ENCODE measurements at regions not wholly inside any gene's neighbourhood (a gene's known extent, or its start where the extent isn't known, plus 50 kb on each side); places are given as distances from the start of the nearest gene placed in this dataset.

DNA sequence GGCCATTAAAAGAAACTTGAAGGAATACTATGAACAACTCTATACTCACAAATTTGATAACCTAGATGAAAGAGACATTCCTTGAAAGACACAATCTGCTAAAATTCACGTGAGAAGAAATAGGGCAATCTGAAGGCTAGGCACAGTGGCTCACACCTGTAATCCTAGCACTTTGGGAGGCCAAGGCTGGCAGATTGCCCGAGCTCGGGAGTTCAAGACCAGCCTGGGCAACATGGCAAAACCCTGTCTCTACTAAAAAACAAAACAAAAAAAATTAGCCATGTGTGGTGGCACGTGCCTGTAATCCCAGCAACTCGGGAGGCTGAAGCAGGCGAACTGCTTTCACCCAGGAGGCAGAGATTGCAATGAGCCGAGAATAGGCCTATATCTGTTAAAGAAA, 104.8 kb downstream of the HES1 start:
- Histone ChIP-seq H3K27me3 (replicated peaks in 1 of 7) (peaks cover 0 to 4% (median 0%) of the 10 kb centered on the region in 7 donors), H3K4me3 (no peak overlapping the region), H3K4me1 (peaks cover 0 to 1% (median 0%) of the 10 kb centered on the region in 6 donors), H3K27ac (no peak overlapping the region), H3K36me3 (no peaks in the 10 kb centered on the region), H3K9me3 (peaks cover 0 to 8% (median 0%) of the 10 kb centered on the region in 8 donors)
- WGBS, 5 donors = 85 to 97% (median 95%) methylated on average over 7 of the region's 7 CpGs
- DNase-seq = no peak
- TF ChIP-seq, protein P1, sequence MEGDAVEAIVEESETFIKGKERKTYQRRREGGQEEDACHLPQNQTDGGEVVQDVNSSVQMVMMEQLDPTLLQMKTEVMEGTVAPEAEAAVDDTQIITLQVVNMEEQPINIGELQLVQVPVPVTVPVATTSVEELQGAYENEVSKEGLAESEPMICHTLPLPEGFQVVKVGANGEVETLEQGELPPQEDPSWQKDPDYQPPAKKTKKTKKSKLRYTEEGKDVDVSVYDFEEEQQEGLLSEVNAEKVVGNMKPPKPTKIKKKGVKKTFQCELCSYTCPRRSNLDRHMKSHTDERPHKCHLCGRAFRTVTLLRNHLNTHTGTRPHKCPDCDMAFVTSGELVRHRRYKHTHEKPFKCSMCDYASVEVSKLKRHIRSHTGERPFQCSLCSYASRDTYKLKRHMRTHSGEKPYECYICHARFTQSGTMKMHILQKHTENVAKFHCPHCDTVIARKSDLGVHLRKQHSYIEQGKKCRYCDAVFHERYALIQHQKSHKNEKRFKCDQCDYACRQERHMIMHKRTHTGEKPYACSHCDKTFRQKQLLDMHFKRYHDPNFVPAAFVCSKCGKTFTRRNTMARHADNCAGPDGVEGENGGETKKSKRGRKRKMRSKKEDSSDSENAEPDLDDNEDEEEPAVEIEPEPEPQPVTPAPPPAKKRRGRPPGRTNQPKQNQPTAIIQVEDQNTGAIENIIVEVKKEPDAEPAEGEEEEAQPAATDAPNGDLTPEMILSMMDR (IDR thresholded peaks at IDR 0.05 in 8 of 11, conservative IDR thresholded peaks at IDR 0.05 in 3 of 11) = no peak
- TF ChIP-seq POLR2A (IDR thresholded peaks at IDR 0.05) = no peak
- intact Hi-C loops (cut with DNase I; ENCODE audit: low total_unique reads) = no loop called here

DNA sequence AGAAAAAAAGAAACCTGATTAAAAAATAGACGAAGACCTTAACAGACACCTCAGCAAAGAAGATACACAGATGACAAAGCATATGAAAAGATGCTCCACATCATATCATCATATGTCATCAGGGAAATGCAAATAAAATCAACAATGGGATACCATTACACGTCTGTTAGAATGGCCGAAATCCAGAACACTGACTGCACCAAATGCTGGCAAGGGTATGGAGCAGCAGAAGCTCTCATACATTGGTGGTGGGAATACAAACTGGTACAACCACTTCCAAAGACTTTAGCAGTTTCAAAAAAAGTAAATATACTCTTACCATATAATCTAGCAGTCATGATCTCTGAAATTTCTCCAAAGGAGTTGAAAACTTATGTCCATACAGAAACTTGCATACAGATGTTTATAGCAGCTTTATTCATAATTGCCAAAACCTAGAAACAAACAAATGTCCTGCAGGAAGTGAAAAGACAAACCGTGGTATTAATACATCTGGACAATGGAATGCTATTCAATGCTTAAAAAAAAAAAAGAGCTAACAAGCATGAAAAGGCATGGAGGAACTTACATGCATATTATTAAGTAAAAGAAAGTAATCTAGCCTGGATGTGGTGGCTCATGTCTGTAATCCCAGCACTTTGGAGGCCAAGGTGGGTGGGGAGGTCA, 107.4 kb downstream of the HES1 start:
- intact Hi-C loops (cut with DNase I; ENCODE audit: low total_unique reads) = no loop called here
- no peak for DNase-seq
- TF ChIP-seq POLR2AphosphoS5 (IDR thresholded peaks at IDR 0.05) (no peak), POLR2A (IDR thresholded peaks at IDR 0.05) (no peak)
- TF ChIP-seq, protein P1 (IDR thresholded peaks at IDR 0.05 in 8 of 11, conservative IDR thresholded peaks at IDR 0.05 in 3 of 11) = no peak
- Histone ChIP-seq H3K27ac (no peak overlapping the region), H3K27me3 (replicated peaks in 1 of 7) (peaks cover 0 to 4% (median 0%) of the 10 kb centered on the region in 7 donors), H3K36me3 (no peaks in the 10 kb centered on the region), H3K4me3 (no peak overlapping the region), H3K9me3 (no peaks in the 10 kb centered on the region), H3K4me1 (peaks cover 0 to 21% (median 2%) of the 10 kb centered on the region in 6 donors)
- WGBS, 5 donors = 80 to 91% (median 83%) methylated on average over 4 of the region's 4 CpGs

DNA sequence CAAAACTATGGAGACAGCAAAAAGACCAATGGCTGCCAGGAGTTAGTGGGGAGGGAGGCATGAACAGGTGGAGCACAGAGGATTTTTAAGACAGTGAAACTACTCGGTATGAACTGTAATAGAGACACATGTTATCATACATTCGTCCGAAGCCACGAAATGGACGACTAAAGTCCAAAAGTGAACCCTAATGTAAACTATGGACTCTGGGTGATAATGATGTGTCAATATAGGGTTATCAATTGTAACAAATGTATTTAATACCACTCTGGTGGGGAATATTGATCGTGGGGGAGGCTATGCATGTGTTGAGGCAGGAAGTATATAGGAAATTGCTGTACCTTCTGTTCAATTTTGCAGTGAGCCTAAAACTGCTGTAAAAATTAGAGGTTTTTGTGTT, 107.0 kb downstream of the CPN2 start:
- no peak for DNase-seq
- no peak overlapping the region for H3K4me3 ChIP-seq
- intact Hi-C loops (cut with DNase I; ENCODE audit: low total_unique reads) = no loop called here
- H3K27me3 ChIP-seq (replicated peaks in 1 of 7) = no peaks in the 10 kb centered on the region
- peaks cover 0 to 24% (median 4%) of the 10 kb centered on the region in 6 donors for H3K4me1 ChIP-seq
- H3K9me3 ChIP-seq = no peaks in the 10 kb centered on the region
- no peak overlapping the region for H3K27ac ChIP-seq
- H3K36me3 ChIP-seq = no peaks in the 10 kb centered on the region
- TF ChIP-seq, protein P1 (IDR thresholded peaks at IDR 0.05 in 8 of 11, conservative IDR thresholded peaks at IDR 0.05 in 3 of 11) = no peak
- no peak for TF ChIP-seq POLR2AphosphoS5 (IDR thresholded peaks at IDR 0.05)
- no peak for TF ChIP-seq POLR2A (IDR thresholded peaks at IDR 0.05)
- WGBS, 5 donors = 82 to 93% (median 88%) methylated on average over 6 of the region's 6 CpGs

DNA sequence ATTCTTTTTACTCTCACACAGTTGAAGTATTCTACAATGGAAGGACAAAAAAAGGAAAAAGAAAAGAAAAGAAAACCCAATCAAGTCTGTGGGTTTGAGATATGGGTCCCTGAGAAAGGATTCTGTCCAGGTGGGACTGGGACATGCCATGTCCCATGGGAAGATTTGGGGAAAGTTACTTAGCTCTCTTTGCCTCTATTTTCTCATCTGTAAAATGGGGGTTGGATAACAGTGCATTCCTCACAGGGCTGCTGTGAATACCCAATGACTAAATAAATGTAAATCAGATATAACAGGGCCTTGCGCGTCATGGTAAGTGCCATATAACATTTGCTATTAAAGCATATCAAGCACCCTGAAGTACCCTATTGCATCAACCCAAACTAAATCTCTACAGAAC, 105.7 kb downstream of the CPN2 start:
- WGBS, 5 donors = 93 to 100% (median 98%) methylated on average over 2 of the region's 2 CpGs
- Histone ChIP-seq H3K36me3 (no peaks in the 10 kb centered on the region), H3K27ac (no peak overlapping the region), H3K27me3 (replicated peaks in 1 of 7) (peaks cover 0 to 12% (median 0%) of the 10 kb centered on the region in 7 donors), H3K4me1 (peaks cover 0 to 37% (median 11%) of the 10 kb centered on the region in 6 donors), H3K4me3 (no peak overlapping the region), H3K9me3 (no peaks in the 10 kb centered on the region)
- intact Hi-C loops (cut with DNase I; ENCODE audit: low total_unique reads) = no loop called here
- TF ChIP-seq POLR2A (IDR thresholded peaks at IDR 0.05) (no peak), POLR2AphosphoS5 (IDR thresholded peaks at IDR 0.05) (no peak)
- TF ChIP-seq, protein P1 (IDR thresholded peaks at IDR 0.05 in 8 of 11, conservative IDR thresholded peaks at IDR 0.05 in 3 of 11) = no peak
- DNase-seq = no peak

All from spleen (tissue), 11 donors.